Fibroblast of peridontal ligament (primary cell): ENCODE measurements at regions not wholly inside any gene's neighbourhood (a gene's known extent, or its start where the extent isn't known, plus 50 kb on each side); places are given as distances from the start of the nearest gene placed in this dataset.

Experiments
- DNase-seq: peaks from one replicate; pipeline ENCODE4 v3.0.0-alpha.2; 2010; ENCODE audit errors: extremely low read depth

DNA sequence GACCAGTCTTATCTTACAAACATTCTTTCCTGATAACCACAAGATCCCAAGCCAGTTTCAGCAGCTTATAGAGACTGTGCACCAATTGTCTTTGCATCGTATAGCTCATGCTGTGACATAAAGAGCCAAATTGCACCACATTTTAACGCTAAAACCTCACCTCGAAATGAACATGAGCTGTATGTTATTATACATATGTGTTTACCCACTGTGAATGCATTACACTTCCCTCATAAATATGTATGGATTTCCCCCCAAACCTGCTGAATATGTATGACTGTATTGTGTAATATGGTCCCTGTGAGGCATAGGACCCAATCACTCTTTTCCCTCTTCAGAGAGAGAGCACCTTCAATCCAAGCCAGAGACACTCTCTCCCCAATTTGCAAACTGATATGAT is 692.4 kb downstream of the NLGN4X start:
- no peak for DNase-seq

DNA sequence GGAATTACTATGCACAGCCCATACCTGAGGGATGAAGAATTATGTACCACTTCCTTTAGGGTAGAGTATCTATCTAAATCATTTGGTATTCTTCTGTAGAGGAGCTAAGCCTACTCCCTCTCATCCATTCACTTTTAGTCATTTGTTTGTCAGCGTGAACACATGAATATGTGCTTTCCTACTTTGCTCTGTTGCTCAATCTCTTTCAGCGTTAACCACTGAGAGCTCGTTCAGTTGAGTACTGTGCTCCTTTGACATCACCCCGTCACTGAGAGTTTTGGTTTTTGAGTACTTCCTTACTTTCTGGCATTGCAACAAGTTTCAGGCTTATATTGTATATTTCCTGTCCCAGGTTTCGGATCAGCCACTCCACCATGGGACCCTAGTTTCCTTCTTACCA is 700.6 kb downstream of the NLGN4X start:
- no peak for DNase-seq

DNA sequence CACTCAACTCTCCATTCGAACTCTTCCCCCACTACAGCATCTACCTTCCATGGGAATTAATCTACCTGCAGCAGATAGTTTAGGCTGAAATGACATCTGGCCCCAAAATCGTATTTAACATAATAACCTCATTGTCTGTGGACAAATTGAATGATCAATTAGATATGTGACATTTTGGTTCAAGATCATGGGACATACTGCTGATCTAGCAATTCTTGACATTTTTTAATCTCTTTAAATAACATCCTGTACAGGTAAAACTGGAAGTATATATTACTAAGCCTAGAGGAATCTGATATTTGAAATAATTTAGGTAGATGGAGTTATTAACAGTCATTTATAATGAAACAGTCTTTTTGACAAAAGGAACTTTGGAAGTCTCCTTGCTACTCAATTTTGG is 702.5 kb downstream of the NLGN4X start:
- no peak for DNase-seq

DNA sequence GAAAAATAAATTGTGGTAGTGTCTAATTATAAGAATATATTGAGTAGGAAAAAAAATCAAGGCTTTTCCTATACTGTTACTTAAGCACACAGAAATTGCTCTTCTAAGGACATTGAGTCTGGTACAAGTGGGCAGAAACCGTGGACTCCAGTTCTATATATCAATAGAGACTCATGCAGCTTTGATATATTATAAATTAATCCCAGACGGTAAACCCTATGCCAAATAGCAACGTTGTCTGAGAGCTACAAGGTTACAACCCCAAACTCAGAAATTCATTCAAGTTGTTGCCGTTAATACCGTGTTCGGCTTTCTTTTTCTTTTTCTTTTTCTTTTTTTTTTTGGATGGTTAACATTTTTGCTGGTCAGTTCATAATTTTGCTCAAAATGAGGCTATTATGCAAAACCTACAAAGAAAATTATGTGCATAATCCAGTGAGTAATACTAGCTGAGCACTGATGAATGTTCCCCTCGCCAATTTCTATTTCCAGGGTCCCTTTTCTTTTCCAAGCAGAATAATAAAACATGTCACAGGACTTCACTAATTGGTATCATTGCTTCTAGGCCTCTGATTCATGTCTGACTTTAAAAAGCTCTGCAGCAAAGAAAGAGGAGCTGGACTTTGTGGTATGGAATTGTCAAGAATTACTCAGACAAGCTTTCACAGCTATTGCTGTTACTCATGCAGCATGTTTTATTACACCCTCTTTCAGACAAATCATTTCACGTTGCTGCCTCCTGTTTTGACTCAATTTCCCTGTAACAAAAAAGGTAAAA is 737.7 kb downstream of the NLGN4X start:
- DNase-seq, result no peak

- DNase-seq, result no peak
Observed at GRCh38 chrX:5474282-5474681, 754.4 kb downstream of the NLGN4X start.

- no peak for DNase-seq
Observed at GRCh38 chrX:5458300-5458842, 770.3 kb downstream of the NLGN4X start.

- DNase-seq, result no peak
Observed at GRCh38 chrX:5449323-5449722, 779.3 kb downstream of the NLGN4X start.

GRCh38 chrX:5431823-5432222 is 796.8 kb downstream of the NLGN4X start:
- no peak for DNase-seq

DNA sequence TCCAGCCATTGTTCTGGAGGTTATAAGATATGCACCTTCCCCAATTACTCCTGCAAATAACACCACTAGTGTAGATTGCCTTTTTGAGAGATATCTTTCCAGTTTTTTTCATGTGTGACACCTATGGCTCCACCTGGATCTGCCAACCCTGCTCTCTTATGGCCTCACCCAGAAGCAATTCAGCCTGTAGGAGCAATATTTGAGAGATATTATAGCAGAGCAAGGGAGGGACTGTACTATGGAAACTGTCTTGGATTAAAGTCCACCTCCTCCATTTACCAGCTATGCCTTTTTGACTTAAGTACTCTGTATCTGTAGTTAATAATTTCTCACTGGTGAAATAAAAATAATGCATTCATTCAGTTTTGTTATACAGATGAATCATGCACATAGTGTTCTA is 803.5 kb downstream of the NLGN4X start:
- no peak for DNase-seq

- no peak for DNase-seq
Observed at GRCh38 chrX:5417381-5417780, 811.3 kb downstream of the NLGN4X start.

- no peak for DNase-seq
Observed at GRCh38 chrX:5415738-5416137, 812.9 kb downstream of the NLGN4X start.

DNA sequence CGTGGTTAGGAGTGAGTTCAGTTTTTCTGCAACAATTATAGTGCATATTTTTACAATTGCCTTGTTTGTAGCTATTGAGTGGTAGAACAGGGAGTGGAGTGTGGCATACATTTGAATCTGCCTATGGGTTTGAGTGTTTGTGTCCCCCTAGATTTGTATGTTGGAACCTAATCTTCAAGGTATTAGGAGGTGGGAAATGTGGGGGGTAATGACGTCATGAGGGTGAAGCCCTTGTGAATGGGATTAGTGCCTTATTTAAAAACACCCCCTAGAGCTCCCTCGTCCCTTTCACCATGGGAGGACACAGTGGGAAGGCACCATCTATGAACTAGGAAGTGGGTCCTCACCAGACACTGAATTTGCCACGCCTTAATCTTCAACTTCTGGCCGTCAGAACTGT is 819.6 kb downstream of the NLGN4X start:
- DNase-seq, result no peak

- DNase-seq, result no peak
Observed at GRCh38 chrX:5402461-5402860, 826.2 kb downstream of the NLGN4X start.

DNA sequence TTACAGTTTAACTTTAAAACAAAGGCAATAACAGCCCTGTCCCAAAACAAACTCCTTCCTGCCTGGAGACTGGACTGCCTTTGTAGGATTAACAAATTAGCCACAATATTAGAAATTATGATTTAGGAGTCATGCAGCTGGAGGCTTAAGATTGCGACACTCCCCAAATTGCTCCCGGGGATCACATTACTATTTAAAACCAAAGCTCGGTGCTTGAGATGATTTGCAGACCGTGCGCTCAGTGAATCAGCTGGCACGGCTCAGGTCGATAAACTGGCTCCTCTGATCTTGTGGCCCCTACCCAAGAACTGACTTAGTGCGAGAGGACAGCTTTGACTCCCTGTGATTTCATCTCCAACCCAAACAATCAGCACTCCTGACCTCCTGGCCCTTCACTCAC is 829.3 kb downstream of the NLGN4X start:
- DNase-seq, result no peak

GRCh38 chrX:5397409-5397808 is 831.3 kb downstream of the NLGN4X start:
- no peak for DNase-seq

DNA sequence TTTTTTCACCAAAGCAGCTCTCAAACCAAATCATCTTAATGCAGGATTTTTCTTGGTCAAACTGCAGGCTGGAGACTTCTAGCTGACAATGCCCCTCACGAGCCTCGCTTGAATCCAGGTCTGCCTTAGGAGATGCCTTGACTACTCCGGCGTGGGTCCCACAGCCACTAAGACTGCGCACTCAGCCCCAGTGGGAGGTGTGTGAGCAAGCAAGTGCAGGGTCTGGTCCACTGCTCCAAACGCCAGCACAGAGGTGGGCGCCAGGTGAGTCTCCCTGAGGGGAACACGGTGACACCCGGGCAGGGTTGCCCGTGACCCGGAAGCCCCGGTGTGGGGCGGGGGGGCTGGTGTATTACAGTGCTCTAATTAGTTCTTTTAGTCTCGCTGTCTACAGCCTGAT is 838.3 kb downstream of the NLGN4X start:
- no peak for DNase-seq

DNA sequence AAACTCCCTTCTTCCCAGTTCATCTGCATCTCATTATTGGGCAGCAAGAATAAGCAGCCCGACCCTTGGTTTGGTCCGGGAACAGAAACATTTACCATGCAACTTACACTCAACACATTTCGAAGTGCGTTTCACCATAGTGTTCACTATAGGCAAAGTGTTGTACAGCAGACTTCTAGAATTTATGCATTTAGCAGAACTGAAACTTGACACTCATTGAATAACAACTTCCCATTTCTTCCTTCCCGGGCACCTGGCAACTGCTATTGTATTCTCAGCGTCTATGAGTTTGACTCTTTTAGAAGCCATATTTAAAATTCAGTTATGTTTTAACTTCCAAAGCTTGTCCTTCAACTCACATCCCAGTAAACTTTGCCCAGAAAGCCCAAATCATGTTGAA is 840.6 kb downstream of the NLGN4X start:
- no peak for DNase-seq

DNA sequence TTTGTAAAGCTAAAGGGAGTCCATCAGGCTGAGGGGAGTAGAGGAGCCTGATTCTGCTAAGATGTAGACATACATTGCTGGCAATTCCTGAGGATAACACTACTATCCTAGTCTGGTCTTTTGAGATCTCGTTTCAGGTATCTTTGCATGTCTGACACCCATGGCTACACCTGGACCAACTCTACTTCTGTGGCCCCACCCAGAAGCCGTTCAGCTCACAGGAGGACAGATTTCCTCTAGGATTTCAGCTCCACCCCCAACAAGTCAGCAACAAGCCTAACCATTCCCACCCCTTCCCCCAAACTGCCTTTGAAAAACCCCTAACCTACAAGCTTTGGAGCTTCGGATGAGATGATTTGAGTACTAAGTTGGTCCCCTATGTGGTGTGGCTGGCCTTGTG is 848.2 kb downstream of the NLGN4X start:
- DNase-seq, result no peak

DNA sequence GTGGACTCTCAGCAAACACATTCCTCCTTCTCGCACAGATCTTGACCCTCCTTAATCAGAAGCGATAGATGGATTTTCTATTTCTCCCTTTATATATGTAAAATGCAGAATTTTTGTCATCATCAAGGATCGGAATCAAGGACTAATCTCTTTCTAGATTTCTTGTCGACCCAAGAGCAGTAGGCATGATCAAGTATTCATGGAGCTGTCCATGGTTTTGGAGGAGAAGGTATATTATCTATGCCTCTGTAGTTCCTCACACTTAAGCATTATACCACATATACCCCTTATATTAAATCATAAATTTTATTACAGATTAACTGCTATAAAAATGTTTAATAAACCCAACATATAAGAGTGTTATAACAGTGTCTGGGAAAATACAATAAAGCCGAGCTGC is 886.8 kb downstream of the NLGN4X start:
- no peak for DNase-seq

GRCh38 chrX:5337160-5337559 is 891.5 kb downstream of the NLGN4X start:
- no peak for DNase-seq

- no peak for DNase-seq
Observed at GRCh38 chrX:5324546-5324945, 904.1 kb downstream of the NLGN4X start.

DNA sequence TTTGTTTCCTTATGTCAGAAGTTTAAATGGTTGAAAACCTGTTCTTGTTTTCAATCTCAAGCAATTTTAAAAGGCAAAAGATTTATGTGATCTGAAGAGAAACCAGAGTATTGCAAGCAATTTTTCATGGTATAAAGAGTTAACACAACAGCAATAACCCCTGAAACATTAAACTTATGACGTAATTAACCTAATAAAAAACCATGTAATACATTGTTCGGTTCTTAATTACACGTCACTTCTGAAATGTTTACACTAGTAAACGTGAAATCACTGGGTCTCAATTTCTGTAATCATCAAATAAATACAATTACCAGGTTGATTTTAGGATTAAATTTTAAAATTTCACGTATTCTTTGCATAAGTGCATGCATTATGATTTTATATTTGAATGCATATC is 914.5 kb downstream of the NLGN4X start:
- DNase-seq, result no peak

GRCh38 chrX:5307416-5307815 is 921.3 kb downstream of the NLGN4X start:
- no peak for DNase-seq

DNA sequence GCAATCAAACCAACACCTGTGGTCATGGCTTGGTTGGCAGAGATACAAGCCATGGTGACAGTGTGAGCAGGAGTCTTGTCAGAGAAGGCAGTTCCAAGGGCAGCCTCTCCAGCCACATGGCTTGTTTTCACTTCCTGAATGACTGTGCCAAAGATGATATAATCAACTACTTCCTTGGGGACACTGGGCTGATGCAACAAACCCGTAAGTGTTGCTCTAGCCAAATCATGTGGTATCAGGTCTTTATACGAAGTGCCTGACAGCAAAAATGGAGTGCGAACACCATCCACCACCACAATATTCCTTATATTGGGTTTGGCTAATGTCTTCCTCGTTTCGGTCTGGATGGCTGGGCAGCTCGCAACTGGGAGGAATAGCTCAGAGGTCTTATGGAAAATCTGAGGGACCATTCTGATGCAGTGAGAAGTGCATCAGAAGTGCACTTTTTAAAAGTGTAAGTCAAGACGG is 922.0 kb downstream of the NLGN4X start:
- DNase-seq, result no peak
